ENCODE measurements at regions not wholly inside any gene's neighbourhood (a gene's known extent, or its start where the extent isn't known, plus 50 kb on each side); places are given as distances from the start of the nearest gene placed in this dataset.

GRCh38 chr2:234787114-234787513 lies 164.7 kb upstream of the SH3BP4 start:
- H3K4me1 ChIP-seq (replicated peaks in 1 of 4; ENCODE audit: control insufficient read depth in 3 of 4, insufficient read depth in 4 of 4, low read length in 3 of 4), result peaks cover 0 to 2% (median under 1%) of the 10 kb centered on the region in 4 experiments; a peak in 2 of 7 replicates
- FAIRE-seq (no peak), DNase-seq (ENCODE audit: low read depth in 1 of 2, low spot score in 2 of 2) (no peak)
- H2BK120ac ChIP-seq (replicated peaks; ENCODE audit: low read depth, low read length), result no peak overlapping the region
- no peak overlapping the region for H3K23ac ChIP-seq (ENCODE audit: insufficient read length)
- H4K20me1 ChIP-seq (replicated peaks in 1 of 2; ENCODE audit: control insufficient read depth in 1 of 2, insufficient read depth in 2 of 2, low read length in 2 of 2), result no peaks in the 10 kb centered on the region
- POLR2A ChIA-PET (ENCODE audit: partially characterized antibody), result no interaction called here
- TF ChIP-seq TBP (IDR thresholded peaks at IDR 0.05; ENCODE audit: low read depth, low read length), result no peak
- no peak for TF ChIP-seq HDAC2 (IDR thresholded peaks at IDR 0.05; ENCODE audit: borderline replicate concordance in 1 of 2, low read depth in 2 of 2, low read length in 2 of 2)
- TF ChIP-seq SP2 (IDR thresholded peaks at IDR 0.05; ENCODE audit: low read length), result no peak
- no peak for TF ChIP-seq BRCA1 (IDR thresholded peaks at IDR 0.05; ENCODE audit: low read depth, low read length)
- TF ChIP-seq POLR2AphosphoS5 (IDR thresholded peaks at IDR 0.05; ENCODE audit: low read depth, low read length), result no peak
- TF ChIP-seq SUZ12 (IDR thresholded peaks at IDR 0.05; ENCODE audit: low read length), result no peak
- no peak for TF ChIP-seq EP300 (IDR thresholded peaks at IDR 0.05; ENCODE audit: borderline replicate concordance in 1 of 2, low read depth in 2 of 2, low read length in 2 of 2)
- no peak for TF ChIP-seq TAF7 (optimal IDR thresholded peaks at IDR 0.05; ENCODE audit: borderline replicate concordance, low read depth, low read length)
- no peak for TF ChIP-seq KDM5A (IDR thresholded peaks at IDR 0.05; ENCODE audit: low read length)
- no peak for TF ChIP-seq JUND (IDR thresholded peaks at IDR 0.05; ENCODE audit: low read length)
- TF ChIP-seq POU5F1 (IDR thresholded peaks at IDR 0.05; ENCODE audit: low read depth, low read length), result no peak
- TF ChIP-seq SP1 (IDR thresholded peaks at IDR 0.05; ENCODE audit: low read depth, low read length), result no peak
- TF ChIP-seq BACH1 (IDR thresholded peaks at IDR 0.05; ENCODE audit: low read length), result no peak
- no peak overlapping the region for H2AK5ac ChIP-seq (ENCODE audit: low read depth, low read length)
- H3K14ac ChIP-seq (ENCODE audit: insufficient read length), result no peak overlapping the region
- no peak overlapping the region for H2BK20ac ChIP-seq (ENCODE audit: low read length)
- no peak overlapping the region for H4K5ac ChIP-seq (ENCODE audit: insufficient read length, low read depth, low read length)
- H3K4ac ChIP-seq (replicated peaks; ENCODE audit: insufficient read length, low read depth, low read length), result no peak overlapping the region
- H3K18ac ChIP-seq (ENCODE audit: extremely low read depth, low read length), result no peak overlapping the region
- H2BK5ac ChIP-seq (ENCODE audit: low read depth, low read length), result no peak overlapping the region
- H2BK15ac ChIP-seq (ENCODE audit: low read length), result no peak overlapping the region
- no peaks in the 10 kb centered on the region for H3K79me2 ChIP-seq (ENCODE audit: control insufficient read depth in 1 of 2, insufficient read depth in 2 of 2, low read length in 2 of 2)
- no peak overlapping the region for H3K56ac ChIP-seq (replicated peaks; ENCODE audit: insufficient read length, low read depth, low read length)
- no peak overlapping the region for H3K9ac ChIP-seq (replicated peaks in 1 of 4; ENCODE audit: extremely low read depth in 1 of 4, low read depth in 3 of 4, low read length in 3 of 4)
- no peak overlapping the region for H3K4me2 ChIP-seq (ENCODE audit: insufficient read depth in 1 of 2, low read depth in 2 of 2, low read length in 2 of 2)
- H4K91ac ChIP-seq (replicated peaks; ENCODE audit: insufficient read length, low read length), result no peak overlapping the region
- H3K27ac ChIP-seq (ENCODE audit: low read depth, low read length), result no peak overlapping the region
- no peaks in the 10 kb centered on the region for H3K36me3 ChIP-seq (ENCODE audit: control insufficient read depth in 2 of 4, insufficient read depth in 4 of 4, low read length in 3 of 4)
- no peak overlapping the region for H2BK12ac ChIP-seq (ENCODE audit: low read depth, low read length)
- no peaks in the 10 kb centered on the region for H3K79me1 ChIP-seq (ENCODE audit: low read depth, low read length)
- 87% methylated on average over 6 of the region's 6 CpGs; no CpG with 5 or more reads in 1 of the 2 experiments for whole genome bisulfite sequencing, 2 experiments (ENCODE audit: extremely low coverage in 1 of 2, insufficient coverage in 1 of 2, insufficient read length in 1 of 2, insufficient replicate concordance in 2 of 2, low coverage in 1 of 2, low lambda C conversion rate in 2 of 2, missing lambda C conversion rate in 1 of 2)
- H3K23me2 ChIP-seq (ENCODE audit: low read depth, low read length), result no peaks in the 10 kb centered on the region
- H3K27me3 ChIP-seq (replicated peaks in 1 of 4; ENCODE audit: control insufficient read depth in 3 of 4, extremely low read depth in 1 of 4, insufficient read depth in 3 of 4, low read length in 3 of 4), result peaks cover 0 to 4% (median 2%) of the 10 kb centered on the region in 4 experiments; a peak in 2 of 7 replicates
- no peak overlapping the region for H2AFZ ChIP-seq (ENCODE audit: low read length)
- CTCF ChIA-PET (ENCODE audit: partially characterized antibody), result interaction anchor here (1.3 kb wide), 1 partner anchor 11 kb away, joined by 3 read pairs; no protein-coding TSS in a partner anchor
- H4K8ac ChIP-seq (ENCODE audit: extremely low read depth, insufficient read depth, low read length), result no peak overlapping the region
- no peak overlapping the region for H3K4me3 ChIP-seq (ENCODE audit: extremely low read depth in 1 of 4, insufficient read depth in 2 of 4, low read depth in 3 of 4, low read length in 4 of 4)
- H3K9me3 ChIP-seq (ENCODE audit: insufficient read depth in 2 of 2, low read depth in 1 of 2, low read length in 1 of 2), result peaks cover 4 to 6% of the 10 kb centered on the region in 2 experiments; a peak in 3 of 4 replicates
